ENCODE measurements at regions not wholly inside any gene's neighbourhood (a gene's known extent, or its start where the extent isn't known, plus 50 kb on each side); places are given as distances from the start of the nearest gene placed in this dataset.

DNA sequence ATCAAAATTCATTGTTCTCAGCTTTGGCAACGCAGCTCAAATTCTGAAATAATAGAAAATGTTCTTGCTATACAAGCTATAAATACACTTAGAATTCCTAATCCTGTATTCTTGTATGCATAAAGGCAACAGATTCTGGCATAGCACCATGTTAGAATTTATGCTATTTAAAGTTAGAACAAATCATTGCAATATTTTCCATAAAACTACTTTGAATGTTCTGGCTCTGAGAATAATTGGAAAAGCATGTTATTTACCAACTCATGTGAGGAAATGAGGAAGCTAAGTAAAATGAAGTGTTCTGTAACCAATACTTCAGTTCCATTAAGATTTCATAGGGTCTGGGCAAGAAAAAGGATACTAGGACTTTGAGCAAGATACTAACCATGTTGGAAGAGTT, 888.9 kb downstream of the SQOR start:
- FAIRE-seq, result no peak
- no peak for DNase-seq (ENCODE audit: low spot score)

DNA sequence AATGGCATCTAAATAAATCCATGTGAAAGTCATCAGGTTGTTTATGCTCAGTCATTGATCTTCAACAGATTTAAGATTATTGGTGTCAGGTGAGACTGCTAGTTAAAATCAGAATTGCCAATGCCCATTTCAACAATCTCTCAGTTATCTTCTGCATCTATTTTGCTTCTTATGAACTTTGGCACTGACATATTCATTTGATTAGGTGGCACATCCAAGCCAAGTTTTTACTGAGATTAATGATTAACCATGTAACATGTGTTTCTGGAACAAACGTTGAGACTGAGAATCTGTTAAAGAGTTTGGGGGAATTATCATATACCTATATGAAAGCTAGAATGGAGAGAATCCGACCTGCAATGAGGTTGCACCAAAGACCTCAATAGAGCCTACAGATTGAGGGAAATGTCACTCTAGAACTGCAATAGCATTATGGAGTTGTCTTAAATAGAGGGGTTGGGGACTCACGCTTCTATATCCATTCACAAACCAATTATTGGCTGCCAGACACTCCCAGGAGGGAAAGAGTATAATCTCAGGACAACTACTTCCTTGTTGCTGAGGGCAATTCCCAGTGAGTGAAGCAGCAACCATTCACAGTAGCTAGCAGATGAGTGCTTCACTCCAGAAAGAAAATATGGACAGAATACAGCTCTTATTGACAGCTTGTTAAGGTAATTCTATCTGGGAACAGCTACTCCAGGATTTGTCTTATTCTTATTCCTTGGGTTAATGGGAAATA, 891.3 kb downstream of the SQOR start:
- no peak for FAIRE-seq
- no peak for DNase-seq (ENCODE audit: low spot score)

DNA sequence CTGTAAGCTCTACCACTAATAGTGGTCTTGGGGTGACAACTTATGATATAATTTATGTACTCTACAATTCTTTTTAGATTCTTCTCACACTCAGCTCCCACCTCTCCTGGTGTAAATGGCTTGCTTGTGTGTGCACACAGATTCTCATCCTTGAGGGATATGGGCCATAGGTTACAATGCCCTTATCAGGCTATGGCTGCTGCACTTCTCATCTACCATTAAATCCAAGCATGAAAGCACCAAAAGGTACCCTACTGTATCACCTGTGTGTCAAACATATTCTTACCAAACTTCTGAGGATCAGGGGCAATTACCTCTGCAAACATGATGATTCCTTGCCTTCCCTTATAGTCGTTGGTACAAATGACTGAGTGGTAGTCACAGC, 891.9 kb downstream of the SQOR start:
- DNase-seq (ENCODE audit: low spot score), result no peak
- no peak for FAIRE-seq

DNA sequence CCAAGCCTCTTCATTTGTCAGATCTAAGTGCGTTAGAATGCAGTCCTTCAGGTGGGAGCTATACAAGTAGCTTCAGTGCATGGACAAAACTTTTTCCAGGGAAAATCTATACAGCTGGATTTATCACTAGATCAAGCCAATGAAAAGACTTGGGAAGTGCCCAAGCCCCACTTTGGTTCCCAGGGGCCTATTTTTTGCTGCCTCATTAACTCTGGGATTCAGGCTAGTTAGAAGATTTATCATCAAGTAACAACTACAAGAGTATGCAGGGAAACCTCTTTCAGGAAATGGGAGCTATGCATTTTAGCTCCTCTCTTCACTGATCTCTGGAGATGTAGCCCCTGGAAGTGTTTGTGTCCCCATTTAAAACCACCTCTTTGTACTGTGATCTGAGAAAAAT, 908.8 kb downstream of the SQOR start:
- FAIRE-seq, result no peak
- no peak for DNase-seq (ENCODE audit: low spot score)

DNA sequence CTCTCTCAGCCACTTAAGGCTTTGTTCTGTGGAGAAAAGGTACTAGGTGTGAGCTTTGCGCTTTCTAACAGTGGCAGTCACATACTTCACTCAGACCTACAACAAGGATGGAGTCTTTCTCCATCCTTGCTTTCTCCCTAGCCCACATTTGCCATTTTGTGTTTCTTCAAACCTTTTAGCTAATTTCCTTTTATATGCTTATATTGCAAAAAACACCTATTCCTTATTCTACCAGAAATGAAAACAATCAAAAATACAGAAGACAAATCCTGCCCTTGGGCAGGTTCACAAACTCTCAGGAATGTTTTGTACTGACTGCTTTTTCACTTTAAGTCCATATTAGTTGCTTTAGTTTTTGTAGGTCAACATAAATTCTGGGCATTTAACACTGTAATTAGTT, 914.2 kb downstream of the SQOR start:
- no peak for FAIRE-seq

DNA sequence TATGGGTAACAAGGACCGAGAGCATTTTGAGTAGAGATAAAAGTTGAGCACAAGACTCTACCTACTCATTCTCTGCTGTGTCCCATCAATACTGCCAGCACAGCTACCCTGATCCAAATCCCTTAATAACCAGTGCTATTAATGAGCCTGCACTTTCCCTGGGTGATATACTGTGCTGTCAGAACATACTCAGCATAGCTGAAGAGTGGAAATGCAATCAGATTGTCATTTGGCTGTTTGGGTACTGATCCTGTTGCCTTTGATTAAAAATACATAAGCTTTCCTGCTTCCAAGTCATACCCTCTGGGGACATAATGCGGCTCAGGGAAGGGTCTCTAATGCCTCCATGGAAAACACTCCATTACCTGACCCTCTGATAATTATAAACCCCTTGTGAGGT, 917.5 kb downstream of the SQOR start:
- FAIRE-seq (no peak), DNase-seq (ENCODE audit: low spot score) (no peak)

More for the DNA sequence above, 914.2 kb downstream of the SQOR start:
- DNase-seq (ENCODE audit: low spot score), result no peak

DNA sequence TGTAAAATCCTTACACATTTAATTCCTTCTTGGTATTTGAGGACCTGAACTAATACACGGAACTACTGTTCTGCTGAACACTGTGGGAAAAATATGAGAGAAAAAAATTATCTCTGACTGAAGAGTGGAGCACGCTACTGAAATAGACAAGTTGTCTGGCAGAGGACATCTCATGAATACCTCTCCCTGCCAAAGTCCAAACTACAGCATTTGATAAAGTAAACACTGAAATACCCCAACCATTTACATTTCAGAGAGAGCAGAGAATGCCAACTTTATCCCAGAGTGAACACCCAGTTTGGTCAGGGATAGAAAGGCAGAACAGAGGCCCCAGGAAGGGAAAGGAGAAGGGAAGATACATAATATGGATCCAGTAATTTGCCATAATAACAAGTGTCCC, 920.7 kb downstream of the SQOR start:
- no peak for FAIRE-seq
- DNase-seq (ENCODE audit: low spot score), result no peak

DNA sequence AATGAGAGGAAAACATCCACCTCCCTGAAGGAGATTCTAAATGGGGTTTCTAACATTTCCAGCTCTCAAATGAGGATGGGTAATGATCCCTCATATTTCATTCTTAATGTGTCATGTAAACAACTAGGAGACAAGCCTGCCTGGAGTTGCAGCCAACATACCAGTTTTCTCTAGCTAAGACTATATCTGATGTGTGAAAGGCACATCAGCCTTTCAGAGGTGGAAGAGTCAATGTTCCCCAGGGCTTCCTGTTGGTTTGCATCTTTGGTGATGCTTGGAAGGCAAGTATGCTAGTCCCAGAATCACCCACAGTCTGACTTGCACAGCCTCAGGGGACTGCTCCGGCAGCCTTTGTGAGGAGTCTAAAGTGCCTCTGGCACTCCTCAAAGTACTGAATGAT, 921.2 kb downstream of the SQOR start:
- FAIRE-seq, result no peak
- no peak for DNase-seq (ENCODE audit: low spot score)

DNA sequence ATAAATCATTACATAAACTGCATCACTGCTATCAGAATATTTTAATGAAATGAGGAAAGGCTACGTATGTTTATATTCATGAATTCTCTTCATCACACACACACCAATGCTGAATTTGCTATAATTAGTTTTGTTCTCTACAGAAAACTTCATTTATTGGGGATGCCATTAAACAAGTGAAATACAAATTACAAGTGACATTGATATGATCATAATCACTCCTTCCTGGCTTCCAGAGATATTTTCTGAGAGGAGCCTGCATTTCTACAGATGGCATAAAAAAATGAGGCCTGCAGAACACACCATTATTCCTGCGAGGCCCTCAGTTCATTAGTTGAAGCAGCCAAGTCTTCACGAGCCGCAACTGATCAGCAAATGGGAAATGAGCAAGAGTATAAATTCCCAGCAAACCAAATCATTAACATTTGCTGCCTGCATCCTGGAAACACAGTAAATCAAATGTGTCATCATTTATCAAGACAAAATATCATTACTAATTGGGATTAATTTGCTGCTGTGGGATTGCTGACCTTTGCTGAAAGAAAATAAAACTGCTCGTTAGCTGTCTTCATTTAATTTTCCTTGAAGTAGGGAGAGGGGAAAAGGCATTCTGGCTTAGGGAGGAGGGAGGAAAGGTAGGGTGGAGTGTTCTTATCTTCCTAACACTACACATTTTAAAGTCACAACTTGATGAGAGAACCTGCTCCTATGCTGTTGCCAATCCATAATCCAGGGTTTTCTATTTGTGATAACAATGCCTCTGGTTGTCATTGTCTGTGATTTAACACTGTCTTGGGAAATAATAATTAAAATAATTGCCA, 921.9 kb downstream of the SQOR start:
- FAIRE-seq (no peak), DNase-seq (ENCODE audit: low spot score) (no peak)

DNA sequence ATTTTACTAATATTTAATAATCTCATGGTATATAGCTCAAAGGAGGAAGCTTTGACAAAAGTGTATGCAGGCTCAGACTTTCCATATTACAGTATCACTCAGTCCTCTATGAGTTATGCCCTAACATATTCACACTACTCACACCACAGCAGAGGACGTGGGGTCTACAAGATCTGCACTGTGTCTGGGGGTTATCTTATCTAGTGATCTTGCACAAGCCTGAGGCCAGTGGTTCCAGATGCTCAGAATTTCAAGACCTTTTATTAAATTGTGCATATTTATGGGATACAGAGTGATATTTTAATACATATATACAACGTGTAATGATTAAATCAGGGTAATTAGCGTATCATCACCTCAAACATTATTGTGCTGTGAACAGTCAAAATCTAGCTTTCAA, 933.1 kb downstream of the SQOR start:
- DNase-seq (ENCODE audit: low spot score) (no peak), FAIRE-seq (no peak)

DNA sequence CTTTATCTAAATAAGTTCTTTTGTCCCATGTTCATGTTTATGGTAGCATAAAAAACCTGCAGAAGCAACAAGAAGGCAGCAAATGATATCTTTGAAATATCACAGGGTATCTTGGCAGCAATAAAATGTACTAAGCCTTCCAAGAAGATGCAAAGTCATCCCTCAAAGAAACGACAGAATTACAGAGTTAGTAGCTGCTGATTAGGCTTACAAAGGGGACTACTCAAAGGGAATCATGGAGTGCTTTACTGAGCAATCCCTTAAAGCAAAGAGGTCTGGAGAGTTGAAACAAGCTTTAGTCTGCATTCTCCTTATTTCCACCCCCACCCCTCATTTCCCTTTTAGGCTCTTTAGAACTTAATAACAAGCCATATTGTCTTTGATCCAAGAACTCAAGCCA, 935.0 kb downstream of the SQOR start:
- DNase-seq (ENCODE audit: low spot score), result no peak
- no peak for FAIRE-seq

DNA sequence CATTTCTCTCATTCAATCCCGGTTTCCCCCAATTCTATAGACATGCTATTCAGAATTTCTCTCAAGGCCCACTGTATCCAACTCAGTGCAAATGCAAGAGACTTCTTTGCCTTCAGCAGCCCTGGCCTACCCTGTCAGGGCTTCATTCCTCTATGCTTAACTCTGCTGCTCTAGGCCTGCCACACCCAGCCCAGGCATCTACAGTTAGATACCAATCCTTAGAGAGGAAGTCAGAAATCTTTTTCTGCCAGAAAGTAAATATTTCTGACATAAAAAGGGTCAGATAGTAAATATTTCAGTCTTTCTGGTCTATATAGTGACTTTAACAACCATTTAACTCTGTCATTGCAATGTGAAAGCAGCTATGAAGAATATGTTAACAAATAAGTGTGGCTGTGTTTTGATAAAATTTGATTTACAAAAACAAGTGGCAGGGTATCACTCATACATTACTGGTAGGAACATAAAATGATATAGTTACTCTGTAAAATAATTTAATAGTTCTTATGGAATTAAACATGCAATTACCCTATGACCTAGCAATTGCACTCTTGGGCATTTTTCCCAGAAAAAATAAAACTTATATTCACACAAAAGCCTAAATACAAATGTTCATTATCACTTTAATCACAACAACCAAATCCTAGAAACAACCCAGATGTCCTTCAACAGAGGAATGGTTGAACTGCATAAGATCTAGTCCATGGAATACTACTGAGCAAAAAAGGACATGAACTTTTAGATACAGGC, 942.0 kb downstream of the SQOR start:
- DNase-seq (ENCODE audit: low spot score), result no peak
- no peak for FAIRE-seq

DNA sequence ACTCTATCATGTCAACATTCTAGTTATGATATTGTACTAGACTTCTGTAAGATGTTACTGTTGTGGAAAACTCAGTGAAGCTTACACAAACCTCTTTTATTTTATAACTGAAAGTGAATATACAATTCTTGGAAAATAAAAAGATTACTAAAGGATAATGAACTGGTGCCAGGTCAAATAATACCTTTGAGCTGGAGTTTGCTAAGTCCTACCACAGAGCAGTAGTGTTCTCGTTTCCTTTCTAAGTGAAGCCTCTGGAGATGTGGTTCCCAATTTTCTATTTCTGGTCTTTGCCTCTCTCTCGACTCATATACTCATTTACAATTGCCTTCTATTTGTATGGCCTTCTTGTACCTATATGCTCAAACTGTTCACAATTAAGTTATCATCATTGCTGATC, 942.9 kb downstream of the SQOR start:
- FAIRE-seq, result no peak
- DNase-seq (ENCODE audit: low spot score), result no peak

DNA sequence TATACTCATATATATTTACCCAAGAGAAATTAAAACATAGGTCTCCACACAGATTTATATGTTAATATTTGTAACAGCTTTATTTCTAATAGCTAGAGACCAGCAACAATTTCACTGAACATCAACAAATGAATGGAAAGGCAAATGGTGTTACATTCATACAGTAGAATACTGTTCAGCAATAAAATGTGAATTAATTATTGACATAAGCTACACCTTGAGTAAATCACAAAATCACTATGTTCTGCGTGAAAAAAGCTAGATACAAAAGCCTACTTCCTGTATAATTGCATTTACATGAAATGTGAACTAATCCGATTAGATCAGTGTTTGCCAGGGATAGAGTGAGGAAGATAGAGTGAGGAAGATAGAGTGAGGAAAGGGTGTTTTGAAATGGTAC, 945.7 kb downstream of the SQOR start:
- DNase-seq (ENCODE audit: low spot score) (no peak), FAIRE-seq (no peak)

DNA sequence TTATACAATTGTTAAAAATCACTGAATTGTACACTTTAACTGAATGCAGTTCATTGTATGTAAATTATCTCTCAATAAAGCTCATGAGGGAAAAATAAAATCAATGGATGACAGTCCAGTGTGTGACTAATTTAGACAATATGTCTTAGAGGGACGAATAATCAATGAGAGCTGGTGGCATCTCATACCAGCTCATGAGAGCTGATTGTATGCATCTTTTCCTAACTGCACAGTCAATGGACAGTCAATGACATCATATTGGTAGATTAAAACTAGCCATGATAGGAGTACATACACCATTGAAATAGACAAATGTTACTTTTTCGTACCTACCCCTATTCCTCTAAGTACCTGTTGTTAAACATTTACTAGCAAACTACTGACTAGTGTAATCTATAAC, 946.1 kb downstream of the SQOR start:
- no peak for DNase-seq (ENCODE audit: low spot score)

DNA sequence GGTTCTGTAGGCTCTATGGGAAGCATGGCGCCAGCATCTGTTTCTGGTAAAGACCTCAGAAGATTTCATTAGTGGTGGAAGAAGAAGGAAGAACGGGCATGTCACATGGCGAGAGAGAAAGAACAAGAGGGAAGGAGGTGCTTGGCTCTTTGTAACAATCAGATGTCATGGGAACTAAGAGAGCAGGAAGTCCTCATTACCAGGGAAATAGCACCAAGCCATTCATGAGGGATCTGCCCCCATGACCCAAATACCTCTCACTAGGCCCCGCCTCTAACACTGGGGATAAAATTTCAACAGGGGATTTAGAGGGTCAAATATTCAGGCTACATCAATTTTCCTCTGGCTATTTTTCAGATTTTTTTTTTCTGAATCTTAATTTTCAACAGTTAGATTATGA, 954.3 kb downstream of the SQOR start:
- no peak for FAIRE-seq
- DNase-seq (ENCODE audit: low spot score), result no peak

More for the DNA sequence above, 946.1 kb downstream of the SQOR start:
- FAIRE-seq, result no peak

DNA sequence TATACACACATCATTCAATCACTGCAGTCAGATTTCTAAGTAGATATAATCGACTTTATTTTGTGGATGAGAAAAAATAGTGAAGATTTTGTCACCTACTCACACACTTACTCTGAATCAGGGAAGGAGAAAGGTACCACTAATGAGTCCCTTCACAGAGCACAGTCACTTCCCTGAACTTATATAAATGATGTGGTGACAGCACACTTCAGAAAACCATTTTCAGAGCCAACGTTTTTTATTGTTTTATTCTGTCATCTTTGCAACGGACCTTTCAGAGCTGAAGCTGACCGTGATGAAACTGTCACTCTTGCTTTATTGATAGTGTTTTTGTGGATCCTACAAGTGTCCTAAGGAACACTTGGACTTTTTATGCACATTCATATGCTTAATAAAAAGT, 956.6 kb downstream of the SQOR start:
- FAIRE-seq, result no peak
- no peak for DNase-seq (ENCODE audit: low spot score)

DNA sequence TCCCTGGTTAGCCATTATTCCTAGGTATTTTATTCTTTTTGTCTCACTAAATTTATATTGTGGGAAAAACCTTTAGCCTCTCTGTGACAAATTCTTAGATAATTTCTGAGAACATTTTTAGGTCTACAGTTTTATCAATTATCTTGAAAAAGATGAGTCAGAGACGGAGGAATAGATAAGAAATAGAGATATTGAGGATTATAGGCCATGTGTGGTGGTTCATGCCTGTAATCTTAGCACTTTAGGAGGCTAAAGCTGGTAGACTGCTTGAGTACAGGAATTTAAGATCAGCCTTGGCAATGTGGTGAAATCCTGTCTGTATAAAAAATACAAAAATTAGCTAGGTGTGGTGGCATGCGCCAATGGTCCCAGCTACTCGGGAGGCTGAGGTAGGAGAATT, 960.2 kb downstream of the SQOR start:
- FAIRE-seq, result no peak
- no peak for DNase-seq (ENCODE audit: low spot score)

DNA sequence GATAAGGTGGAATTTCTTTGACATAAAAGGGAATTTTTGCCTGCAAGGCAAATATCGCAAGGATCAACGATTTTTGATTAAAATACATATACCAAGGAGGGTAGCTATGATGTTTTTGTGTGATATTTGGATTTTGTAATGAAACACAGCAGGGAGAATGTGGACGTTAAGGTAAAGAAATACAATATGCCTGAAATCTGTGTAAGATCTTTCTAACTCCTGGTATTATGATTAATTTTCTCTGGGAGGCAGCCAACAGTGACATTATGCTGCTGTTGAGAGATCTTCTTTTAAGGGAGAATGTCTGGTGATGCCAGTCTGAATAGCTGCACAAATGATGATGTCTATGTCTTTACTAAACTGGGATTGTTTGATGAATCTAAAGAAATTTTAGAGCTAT, 972.2 kb downstream of the SQOR start:
- no peak for DNase-seq (ENCODE audit: low spot score)
- FAIRE-seq, result no peak

DNA sequence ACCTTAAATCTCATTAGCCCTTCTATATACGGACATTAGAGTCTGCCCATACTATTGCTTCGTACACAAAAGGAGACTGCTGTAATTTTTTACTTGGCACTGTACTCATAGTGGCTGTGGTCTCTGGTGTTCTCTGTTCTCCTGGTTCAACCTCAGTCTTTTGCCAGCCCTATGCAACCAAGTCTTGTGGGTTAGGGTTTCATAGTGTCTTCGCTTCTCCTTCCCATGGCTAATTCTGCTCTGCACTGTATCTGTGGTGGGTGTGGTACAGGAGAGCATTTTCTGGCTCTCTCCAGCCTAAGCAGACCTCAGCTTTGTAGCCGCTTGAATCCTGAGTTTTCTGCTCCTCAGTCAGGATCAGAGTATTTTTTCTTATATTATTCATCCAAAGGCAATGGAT, 981.2 kb downstream of the SQOR start:
- FAIRE-seq, result no peak
- DNase-seq (ENCODE audit: low spot score), result no peak

DNA sequence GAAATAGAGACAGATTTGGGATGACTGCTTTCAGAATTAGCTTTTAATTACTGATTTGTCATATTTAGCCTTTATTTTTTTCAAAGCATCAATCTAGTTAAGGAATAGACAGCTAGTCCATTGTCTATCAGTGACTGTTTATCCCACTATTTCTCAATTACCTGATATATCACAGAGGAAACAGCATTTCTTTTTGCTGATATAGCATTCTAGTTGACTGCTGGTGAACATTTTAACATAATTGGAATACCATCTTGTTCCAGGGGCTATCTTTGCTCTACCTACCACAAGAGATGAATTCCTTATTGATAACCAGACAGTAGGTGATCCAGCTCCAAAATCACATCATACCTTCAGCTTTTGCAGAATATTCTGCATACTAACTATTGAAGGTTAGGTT, 982.7 kb downstream of the SQOR start:
- FAIRE-seq, result no peak
- no peak for DNase-seq (ENCODE audit: low spot score)

DNA sequence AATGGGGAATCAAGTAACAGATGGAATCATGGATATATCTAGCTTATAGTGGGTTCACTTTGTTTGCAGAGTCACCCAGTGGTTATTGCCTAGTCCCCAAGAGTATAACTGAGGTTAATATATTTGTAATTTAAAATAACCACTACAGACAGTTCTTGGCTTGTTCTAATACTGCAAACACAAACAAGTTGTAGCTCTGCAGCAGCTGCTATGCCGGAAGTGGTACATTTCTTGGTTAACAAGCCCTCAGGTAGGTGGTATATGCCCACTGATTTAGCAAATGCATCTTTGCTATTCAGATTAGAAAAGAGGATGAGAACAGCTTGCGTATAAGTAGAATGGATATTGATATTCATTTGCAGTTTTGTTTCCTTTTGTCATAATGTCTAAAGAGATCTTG, 984.2 kb downstream of the SQOR start:
- no peak for DNase-seq (ENCODE audit: low spot score)
- no peak for FAIRE-seq
